Mesendoderm (in vitro differentiated cells): ENCODE measurements at regions not wholly inside any gene's neighbourhood (a gene's known extent, or its start where the extent isn't known, plus 50 kb on each side); places are given as distances from the start of the nearest gene placed in this dataset.
"Not testable (repeated sequence)": the region's sequence is repeated elsewhere in the genome, so short reads cannot be mapped to it uniquely, and the experiment has no call there.

ENCODE experiments used
- DNase-seq: peaks from one replicate; pipeline ENCODE4 v3.0.0; 2013
- H2AK5ac ChIP-seq: 2 replicates; pipeline ENCODE4 v1.6.1; 2013; ENCODE audit warnings: low read length, inconsistent platforms
- H2BK120ac ChIP-seq: 2 replicates; pipeline ENCODE4 v1.6.1; 2013; ENCODE audit warnings: low read depth, mild to moderate bottlenecking, low read length, moderate library complexity, mixed read lengths
- H2BK15ac ChIP-seq: replicated peaks from 2 replicates; pipeline ENCODE4 v1.6.1; 2013; ENCODE audit warnings: low read depth, mild to moderate bottlenecking, moderate library complexity
- H2BK5ac ChIP-seq: 2 replicates; pipeline ENCODE4 v1.6.1; 2013; ENCODE audit warnings: low read length, inconsistent platforms
- H3K18ac ChIP-seq: 2 replicates; pipeline ENCODE4 v1.6.1; 2013; ENCODE audit warnings: mild to moderate bottlenecking, low read length, mixed read lengths
- H3K23ac ChIP-seq: one replicate; pipeline ENCODE4 v1.6.1; 2013; ENCODE audit warnings: low read length
- H3K27ac ChIP-seq: 2 replicates; pipeline ENCODE4 v1.5.1; 2013; ENCODE audit warnings: low read depth, mild to moderate bottlenecking, inconsistent platforms, low read length, moderate library complexity
- H3K27me3 ChIP-seq: 2 replicates; pipeline ENCODE4 v1.6.1; 2013; ENCODE audit warnings: low read length, control low read depth, mild to moderate bottlenecking, inconsistent platforms; ENCODE audit not compliant: insufficient read depth, poor library complexity
- H3K36me3 ChIP-seq: 2 replicates; pipeline ENCODE4 v1.6.1; 2013; ENCODE audit warnings: low read length, inconsistent platforms; ENCODE audit not compliant: control insufficient read depth, insufficient read depth
- H3K4ac ChIP-seq: one replicate; pipeline ENCODE4 v1.6.1; 2013; ENCODE audit warnings: low read depth, mild to moderate bottlenecking, low read length, moderate library complexity
- H3K4me1 ChIP-seq: 2 replicates; pipeline ENCODE4 v1.6.1; 2013; ENCODE audit warnings: low read depth, low read length, inconsistent platforms; ENCODE audit not compliant: control insufficient read depth
- H3K4me2 ChIP-seq: 2 replicates; pipeline ENCODE4 v1.6.1; 2013; ENCODE audit warnings: low read length
- H3K4me3 ChIP-seq: 2 replicates; pipeline ENCODE4 v1.5.1; 2013; ENCODE audit warnings: mild to moderate bottlenecking, low read length
- H3K56ac ChIP-seq: one replicate; pipeline ENCODE4 v1.6.1; 2013; ENCODE audit warnings: low read length
- H3K79me1 ChIP-seq: 2 replicates; pipeline ENCODE4 v1.6.1; 2013; ENCODE audit warnings: low read length, inconsistent platforms
- H3K79me2 ChIP-seq: 2 replicates; pipeline ENCODE4 v1.6.1; 2013; ENCODE audit warnings: mild to moderate bottlenecking, low read length; ENCODE audit not compliant: control insufficient read depth, insufficient read depth
- H3K9ac ChIP-seq: 2 replicates; pipeline ENCODE4 v1.6.1; 2013; ENCODE audit warnings: low read length, inconsistent platforms
- H4K5ac ChIP-seq: one replicate; pipeline ENCODE4 v1.6.1; 2013; ENCODE audit warnings: low read length
- H4K8ac ChIP-seq: one replicate; pipeline ENCODE4 v1.6.1; 2013; ENCODE audit warnings: low read depth, mild to moderate bottlenecking, control low read depth, low read length, moderate library complexity
- WGBS: extraction: QIAGEN DNeasy Blood & Tissue Kit; methylation state at CpG from one replicate; pipeline ENCODE4 v1.1.7; 2013; ENCODE audit warnings: low lambda C conversion rate, missing lambda C conversion rate; ENCODE audit not compliant: insufficient coverage; ENCODE audit errors: extremely low coverage; 5-methylcytosine and 5-hydroxymethylcytosine counted together

DNA sequence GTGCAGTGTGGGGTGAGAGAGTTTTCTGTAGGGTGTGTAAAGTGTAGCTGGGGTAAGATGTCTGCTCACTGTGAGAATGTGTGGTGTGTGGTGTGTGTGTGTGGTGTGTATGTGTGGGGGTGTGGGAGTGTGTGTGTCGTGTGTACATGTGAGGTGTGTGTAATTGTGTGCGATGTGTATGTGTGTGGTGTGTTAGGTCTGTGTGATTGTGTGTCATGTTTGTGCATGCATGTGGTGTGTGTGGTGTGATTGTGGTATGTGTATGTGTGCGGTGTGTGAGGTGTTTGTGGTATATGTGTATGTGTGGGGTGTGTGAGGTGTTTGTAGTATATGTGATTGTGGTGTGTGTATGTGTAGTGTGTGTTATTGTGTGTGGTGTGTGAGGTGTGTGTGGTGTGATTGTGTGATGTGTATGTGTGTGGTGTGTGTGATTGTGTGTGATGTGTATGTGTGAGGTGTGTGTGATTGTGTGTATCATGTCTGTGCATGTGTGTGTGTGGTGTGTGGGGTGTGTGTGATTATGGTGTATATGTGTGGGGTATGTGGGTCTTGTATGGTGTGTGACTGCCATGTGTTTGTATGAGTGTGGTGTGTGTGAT is 241.7 kb upstream of the HDAC4 start:
- Histone ChIP-seq H4K5ac (no peak overlapping the region), H3K36me3 (no peaks in the 10 kb centered on the region), H2BK5ac (no peak overlapping the region), H3K18ac (no peak overlapping the region), H4K8ac (no peak overlapping the region), H3K23ac (no peak overlapping the region), H3K4ac (no peak overlapping the region), H3K9ac (no peak overlapping the region), H2BK15ac (no peak overlapping the region), H3K4me2 (no peak overlapping the region), H3K56ac (no peak overlapping the region), H3K4me1 (no peaks in the 10 kb centered on the region), H3K27ac (no peak overlapping the region), H3K27me3 (no peaks in the 10 kb centered on the region), H2BK120ac (no peak overlapping the region), H3K79me2 (no peaks in the 10 kb centered on the region), H3K4me3 (no peak overlapping the region), H2AK5ac (no peak overlapping the region), H3K79me1 (no peaks in the 10 kb centered on the region)
- 100% methylated on average over 3 of the region's 3 CpGs for WGBS
- no peak for DNase-seq

DNA sequence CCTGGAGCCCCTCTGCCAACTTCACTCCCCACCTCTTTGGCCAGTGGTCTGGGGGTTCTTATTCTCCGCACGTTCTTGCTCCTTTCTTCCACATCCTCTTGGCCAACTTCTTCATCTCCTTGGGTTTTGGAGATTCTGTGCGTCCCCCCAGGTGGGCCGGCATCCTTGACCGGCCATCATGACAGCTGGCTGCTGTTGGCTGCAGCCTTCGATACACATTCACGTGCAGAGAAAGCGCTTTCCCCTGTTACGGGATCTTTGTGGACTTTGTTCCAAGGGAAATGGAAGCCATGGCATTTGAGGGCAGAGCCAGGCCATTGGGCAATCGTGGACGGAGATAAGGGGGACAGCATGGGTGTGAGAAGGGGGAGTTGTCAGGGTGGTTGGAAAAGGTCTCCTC is 241.1 kb upstream of the HDAC4 start:
- H4K8ac ChIP-seq, H3K79me1 ChIP-seq, H3K4ac ChIP-seq, H3K23ac ChIP-seq, H3K4me1 ChIP-seq, H3K9ac ChIP-seq, H2AK5ac ChIP-seq, H3K79me2 ChIP-seq, H2BK120ac ChIP-seq, H4K5ac ChIP-seq, H3K18ac ChIP-seq, H3K56ac ChIP-seq, H3K4me3 ChIP-seq, H2BK15ac ChIP-seq, H3K36me3 ChIP-seq, DNase-seq, H3K4me2 ChIP-seq, H3K27ac ChIP-seq, H3K27me3 ChIP-seq, H2BK5ac ChIP-seq: not testable (repeated sequence)
- no CpG with 5 or more reads among the region's 11 CpGs for WGBS

DNA sequence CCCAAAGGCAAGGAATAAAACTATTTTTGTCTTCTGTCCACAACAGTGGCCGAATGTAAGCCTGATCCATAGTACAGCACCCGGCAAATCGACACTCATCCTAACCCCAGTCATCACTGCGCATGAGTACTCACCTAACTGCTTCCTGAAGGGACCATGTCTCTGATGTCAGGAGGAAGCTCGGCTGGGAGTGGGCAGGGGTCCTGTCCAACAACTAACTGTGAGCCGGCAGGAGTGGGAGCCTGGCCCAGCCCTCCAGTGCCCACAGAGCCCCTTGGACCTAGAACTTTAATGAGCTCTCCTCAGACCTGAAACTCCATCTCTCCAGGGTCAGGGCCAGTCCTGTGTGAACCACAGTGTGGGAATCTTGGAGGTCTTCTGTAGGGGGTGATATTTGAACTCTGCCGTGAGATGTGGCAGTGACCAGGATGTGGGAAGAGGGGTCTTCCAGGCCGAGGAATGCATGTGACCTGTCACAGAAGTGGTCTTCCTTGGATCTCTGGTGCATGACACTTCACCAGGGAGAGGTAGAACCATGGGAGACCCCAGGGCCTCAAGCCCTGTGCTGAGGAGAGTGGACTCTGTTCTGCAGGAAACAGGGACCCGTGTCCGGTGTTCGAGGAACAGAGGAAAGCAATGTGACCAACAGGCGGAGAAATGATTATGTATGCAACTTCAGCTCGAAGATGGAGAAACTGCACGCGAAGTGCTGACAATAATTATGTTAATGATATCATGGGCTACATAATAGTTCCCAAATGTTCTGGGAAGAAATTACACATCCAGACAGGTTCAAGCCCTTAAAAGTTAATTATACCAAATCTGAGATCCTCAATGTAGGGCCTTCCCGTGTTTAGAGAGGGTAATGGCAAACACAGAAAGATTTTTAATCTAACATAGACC is 240.1 kb upstream of the HDAC4 start:
- Histone ChIP-seq H3K4ac (no peak overlapping the region), H3K23ac (no peak overlapping the region), H3K4me1 (no peaks in the 10 kb centered on the region), H2BK5ac (no peak overlapping the region), H3K4me2 (no peak overlapping the region), H3K36me3 (no peaks in the 10 kb centered on the region), H3K79me1 (no peaks in the 10 kb centered on the region), H3K4me3 (no peak overlapping the region), H2AK5ac (no peak overlapping the region), H3K56ac (no peak overlapping the region), H3K27ac (no peak overlapping the region), H3K79me2 (no peaks in the 10 kb centered on the region), H3K9ac (no peak overlapping the region), H3K27me3 (no peaks in the 10 kb centered on the region), H3K18ac (no peak overlapping the region), H2BK15ac (no peak overlapping the region), H4K5ac (no peak overlapping the region), H2BK120ac (no peak overlapping the region), H4K8ac (no peak overlapping the region)
- WGBS = no CpG with 5 or more reads among the region's 16 CpGs
- DNase-seq = no peak

DNA sequence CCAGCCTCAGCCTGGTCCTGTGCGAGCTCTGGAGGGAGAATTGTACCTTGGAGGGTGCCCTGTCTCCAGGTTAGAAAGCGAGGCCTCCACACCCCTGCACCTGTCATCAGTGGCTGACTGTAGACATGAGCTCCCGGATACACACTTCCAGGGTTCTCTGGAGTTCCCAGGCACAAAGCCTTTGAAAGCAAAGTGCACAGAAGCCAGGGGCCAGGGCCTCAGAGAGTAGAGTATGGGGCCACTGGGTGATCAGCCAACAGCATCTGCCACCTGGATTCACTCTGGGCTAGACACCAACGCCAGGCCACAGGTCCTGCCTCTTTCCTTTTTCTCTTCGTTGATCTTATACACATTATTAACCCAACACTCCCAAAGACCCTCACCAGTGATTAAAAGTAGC is 239.4 kb upstream of the HDAC4 start:
- H3K18ac ChIP-seq = no peak overlapping the region
- H4K8ac ChIP-seq = no peak overlapping the region
- no CpG with 5 or more reads among the region's 5 CpGs for WGBS
- no peak overlapping the region for H3K56ac ChIP-seq
- no peak overlapping the region for H3K4me3 ChIP-seq
- no peak overlapping the region for H3K27ac ChIP-seq
- H2BK120ac ChIP-seq = no peak overlapping the region
- no peaks in the 10 kb centered on the region for H3K27me3 ChIP-seq
- H3K4me2 ChIP-seq = no peak overlapping the region
- no peak overlapping the region for H2AK5ac ChIP-seq
- H3K9ac ChIP-seq = no peak overlapping the region
- no peaks in the 10 kb centered on the region for H3K79me1 ChIP-seq
- H3K79me2 ChIP-seq = no peaks in the 10 kb centered on the region
- H3K36me3 ChIP-seq = no peaks in the 10 kb centered on the region
- H3K4me1 ChIP-seq = no peaks in the 10 kb centered on the region
- H3K23ac ChIP-seq = no peak overlapping the region
- no peak overlapping the region for H4K5ac ChIP-seq
- H2BK5ac ChIP-seq = no peak overlapping the region
- H2BK15ac ChIP-seq = no peak overlapping the region
- no peak overlapping the region for H3K4ac ChIP-seq
- DNase-seq = no peak

DNA sequence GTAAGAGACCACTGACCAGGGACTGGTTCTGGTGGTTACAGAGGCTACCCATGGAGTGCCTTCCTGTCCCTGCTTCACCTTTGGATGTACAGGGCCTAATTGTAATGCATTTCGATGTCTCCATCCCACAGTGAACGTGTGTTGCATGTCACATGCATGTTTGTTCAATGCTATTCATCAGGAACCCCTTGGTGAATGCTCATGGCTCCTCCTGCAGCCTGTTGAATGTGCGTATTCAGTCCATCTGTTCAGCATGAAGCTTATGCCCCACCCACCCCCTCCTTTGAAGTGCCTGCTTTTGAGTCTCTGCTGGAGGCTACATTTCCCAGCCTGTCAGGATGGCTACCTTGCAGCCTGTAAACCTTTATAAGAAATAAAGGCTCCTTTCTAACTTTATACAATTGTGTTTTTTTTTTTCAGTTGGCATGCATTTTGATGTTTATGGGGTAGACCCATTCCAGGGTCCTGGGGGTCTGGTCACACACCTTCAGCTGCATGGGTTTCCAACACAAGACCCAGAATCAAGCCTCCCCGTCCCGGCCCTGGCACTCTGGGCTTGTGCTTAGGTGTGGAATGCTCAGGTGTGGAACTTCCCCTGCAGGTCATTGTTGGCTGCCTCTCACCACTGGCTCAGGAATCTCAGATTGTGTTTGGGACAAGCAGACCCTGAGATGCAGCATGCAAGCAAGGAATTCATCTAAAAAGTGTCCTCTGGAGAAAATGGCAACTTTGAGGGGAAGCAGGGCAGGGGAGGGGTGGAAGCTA is 238.8 kb upstream of the HDAC4 start:
- Histone ChIP-seq H3K23ac (no peak overlapping the region), H3K56ac (no peak overlapping the region), H3K79me2 (no peaks in the 10 kb centered on the region), H2BK15ac (no peak overlapping the region), H3K36me3 (no peaks in the 10 kb centered on the region), H4K5ac (no peak overlapping the region), H3K9ac (no peak overlapping the region), H2BK5ac (no peak overlapping the region), H2AK5ac (no peak overlapping the region), H3K4me1 (no peaks in the 10 kb centered on the region), H4K8ac (no peak overlapping the region), H3K4ac (no peak overlapping the region), H3K4me2 (no peak overlapping the region), H3K4me3 (no peak overlapping the region), H2BK120ac (no peak overlapping the region), H3K18ac (no peak overlapping the region), H3K79me1 (no peaks in the 10 kb centered on the region), H3K27me3 (no peaks in the 10 kb centered on the region), H3K27ac (no peak overlapping the region)
- DNase-seq = no peak
- WGBS = no CpG with 5 or more reads among the region's 5 CpGs
